ENCODE measurements at regions not wholly inside any gene's neighbourhood (a gene's known extent, or its start where the extent isn't known, plus 50 kb on each side); places are given as distances from the start of the nearest gene placed in this dataset.

DNA sequence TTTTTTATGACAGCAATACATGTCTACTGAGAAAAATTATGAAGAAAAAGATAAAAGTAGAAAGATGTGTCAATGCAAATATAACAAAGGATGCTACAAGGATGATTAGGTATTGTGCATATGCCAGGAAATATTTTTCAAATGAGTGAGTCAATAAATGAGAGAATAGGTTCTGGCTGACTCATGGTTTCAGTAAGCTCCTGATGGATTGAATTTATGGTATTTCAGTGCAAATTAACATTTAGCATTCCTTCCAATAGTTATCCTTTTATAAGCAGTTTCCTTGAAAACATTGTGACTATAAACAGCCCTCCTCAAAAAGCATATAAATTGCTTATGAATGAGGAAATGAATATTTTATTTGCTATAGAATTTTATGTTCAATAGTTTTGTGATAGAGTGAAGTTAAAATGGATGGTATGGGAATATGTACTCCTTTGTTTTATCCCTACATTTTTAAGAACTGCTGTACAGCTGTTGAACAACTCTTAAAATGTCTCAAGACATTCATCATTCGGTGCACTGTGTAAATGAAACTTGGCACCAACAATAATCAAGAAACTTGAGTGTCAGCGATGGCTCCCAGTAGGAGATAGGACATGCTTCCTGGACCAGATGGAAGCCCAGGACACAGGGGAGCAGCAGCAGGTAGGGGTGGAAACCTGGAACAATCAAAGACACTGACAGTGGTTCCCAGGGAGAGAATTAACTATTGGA, 144.7 kb downstream of the PMAIP1 start:
- TF ChIP-seq CTCF (conservative IDR thresholded peaks at IDR 0.05 in 1 of 2, IDR thresholded peaks at IDR 0.05 in 1 of 2; ENCODE audit: extremely low read depth in 1 of 2, insufficient read depth in 1 of 2, low read depth in 1 of 2, low read length in 2 of 2): no peak
- TF ChIP-seq EZH2 (IDR thresholded peaks at IDR 0.05; ENCODE audit: borderline replicate concordance, low read length): no peak

All from mammary epithelial cell (primary cell).